ENCODE measurements at regions not wholly inside any gene's neighbourhood (a gene's known extent, or its start where the extent isn't known, plus 50 kb on each side); places are given as distances from the start of the nearest gene placed in this dataset.

DNA sequence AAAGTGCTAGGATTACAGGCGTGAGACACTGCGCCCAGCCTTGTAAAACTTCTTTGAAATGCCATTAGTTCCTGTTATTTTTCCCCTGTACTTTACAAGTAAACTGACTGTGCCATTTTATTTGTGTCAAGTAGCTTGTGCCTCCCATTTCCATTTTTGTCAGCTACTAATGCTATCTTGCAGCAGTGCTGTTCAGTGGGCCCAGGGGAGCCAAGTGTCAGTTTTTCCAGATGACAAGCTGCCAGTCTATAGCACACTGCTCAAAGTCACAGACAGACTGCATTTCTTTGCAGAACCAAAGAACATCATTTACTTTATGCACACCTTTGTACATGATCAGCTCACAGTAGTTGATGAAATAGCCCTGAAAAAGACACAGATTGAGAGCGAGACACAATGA lies 901.3 kb upstream of the CDH2 start:
- no peak for DNase-seq
- no peaks in the 10 kb centered on the region for H3K36me3 ChIP-seq
- intact Hi-C loops (cut with DNase I) = no loop called here

DNA sequence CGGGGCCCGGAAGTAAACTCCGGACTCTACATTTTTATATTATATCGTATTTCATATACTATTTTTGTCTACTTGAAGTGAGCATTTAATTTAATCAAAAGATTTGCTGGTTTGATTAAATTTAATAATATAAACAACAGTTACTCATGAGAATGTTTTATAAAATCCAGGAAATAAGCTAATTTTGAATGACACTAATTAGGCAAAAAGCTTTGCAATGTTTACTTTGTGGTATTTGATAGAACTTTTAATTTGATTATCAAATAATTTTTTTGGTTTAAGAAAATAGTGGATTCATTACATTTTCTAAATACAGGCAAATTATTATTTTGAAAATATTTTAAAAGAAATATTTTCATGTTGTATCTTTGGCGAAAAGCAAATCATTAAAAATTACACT lies 900.4 kb upstream of the CDH2 start:
- TF ChIP-seq CTCF (IDR thresholded peaks at IDR 0.05) = no peak
- no peak for DNase-seq
- no peak overlapping the region for H3K27ac ChIP-seq
- H3K36me3 ChIP-seq = no peaks in the 10 kb centered on the region
- no peaks in the 10 kb centered on the region for H3K4me1 ChIP-seq
- no peak overlapping the region for H3K4me3 ChIP-seq
- intact Hi-C loops (cut with DNase I) = no loop called here
- H3K27me3 ChIP-seq (ENCODE audit: low read depth) = no peaks in the 10 kb centered on the region
- no peak for ATAC-seq
- no peaks in the 10 kb centered on the region for H3K9me3 ChIP-seq

More for the DNA sequence above, 901.3 kb upstream of the CDH2 start:
- ATAC-seq = no peak
- no peaks in the 10 kb centered on the region for H3K9me3 ChIP-seq
- H3K27ac ChIP-seq = no peak overlapping the region
- no peaks in the 10 kb centered on the region for H3K4me1 ChIP-seq
- TF ChIP-seq CTCF (IDR thresholded peaks at IDR 0.05) = no peak
- no peaks in the 10 kb centered on the region for H3K27me3 ChIP-seq (ENCODE audit: low read depth)
- H3K4me3 ChIP-seq = no peak overlapping the region

- Histone ChIP-seq H3K4me1 (no peaks in the 10 kb centered on the region), H3K27me3 (ENCODE audit: low read depth) (no peaks in the 10 kb centered on the region), H3K36me3 (no peaks in the 10 kb centered on the region), H3K9me3 (no peaks in the 10 kb centered on the region), H3K27ac (no peak overlapping the region), H3K4me3 (no peak overlapping the region)
- intact Hi-C loops (cut with DNase I) = no loop called here
- ATAC-seq = no peak
- no peak for TF ChIP-seq CTCF (IDR thresholded peaks at IDR 0.05)
- no peak for DNase-seq
These were observed 899.7 kb upstream of the CDH2 start for GRCh38 chr18:29076645-29077044.

DNA sequence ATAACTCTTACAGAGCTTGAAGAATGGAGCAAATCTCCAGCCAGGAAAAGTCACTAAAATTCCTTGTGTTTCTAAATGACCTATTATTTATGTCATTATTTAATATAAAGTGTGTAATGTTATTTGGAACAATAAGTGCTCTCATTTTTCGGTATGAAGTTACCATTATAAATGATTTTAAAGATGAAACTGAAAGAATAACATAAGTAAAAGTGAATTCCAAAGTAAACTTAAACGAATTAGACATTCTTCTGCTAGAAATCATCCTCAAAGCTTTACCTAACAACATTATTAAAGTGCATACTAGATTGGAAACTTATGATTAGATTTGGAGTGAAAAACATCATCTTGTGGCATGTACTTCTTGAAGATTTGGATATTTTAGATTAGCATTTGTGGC lies 897.2 kb upstream of the CDH2 start:
- Histone ChIP-seq H3K36me3 (no peaks in the 10 kb centered on the region), H3K27ac (no peak overlapping the region), H3K9me3 (no peaks in the 10 kb centered on the region), H3K4me1 (no peaks in the 10 kb centered on the region), H3K27me3 (ENCODE audit: low read depth) (no peaks in the 10 kb centered on the region), H3K4me3 (no peak overlapping the region)
- DNase-seq (no peak), ATAC-seq (no peak)
- no peak for TF ChIP-seq CTCF (IDR thresholded peaks at IDR 0.05)
- intact Hi-C loops (cut with DNase I) = no loop called here

DNA sequence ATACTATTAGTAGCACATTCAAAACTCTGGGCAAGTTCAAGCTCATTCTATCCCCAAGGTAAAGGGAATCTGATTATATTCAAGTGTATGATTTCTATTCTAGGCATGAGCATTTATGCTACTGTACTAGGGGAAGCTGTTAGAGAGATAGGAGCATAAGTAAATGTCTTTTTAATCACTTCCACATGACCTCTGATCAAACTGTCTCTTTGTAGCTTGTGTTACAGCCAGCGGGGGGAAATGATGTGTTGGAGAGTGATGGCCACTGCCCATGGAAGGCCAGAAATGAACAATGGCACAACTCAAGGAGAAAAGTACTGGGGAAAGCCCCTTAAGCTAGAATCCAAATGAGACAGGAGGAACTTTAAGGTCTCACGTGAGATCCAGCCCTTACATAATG lies 894.9 kb upstream of the CDH2 start:
- Histone ChIP-seq H3K27ac (no peak overlapping the region), H3K4me3 (no peak overlapping the region), H3K4me1 (no peaks in the 10 kb centered on the region), H3K27me3 (ENCODE audit: low read depth) (no peaks in the 10 kb centered on the region), H3K9me3 (no peaks in the 10 kb centered on the region), H3K36me3 (no peaks in the 10 kb centered on the region)
- ATAC-seq (no peak), DNase-seq (no peak)
- intact Hi-C loops (cut with DNase I) = no loop called here
- no peak for TF ChIP-seq CTCF (IDR thresholded peaks at IDR 0.05)

DNA sequence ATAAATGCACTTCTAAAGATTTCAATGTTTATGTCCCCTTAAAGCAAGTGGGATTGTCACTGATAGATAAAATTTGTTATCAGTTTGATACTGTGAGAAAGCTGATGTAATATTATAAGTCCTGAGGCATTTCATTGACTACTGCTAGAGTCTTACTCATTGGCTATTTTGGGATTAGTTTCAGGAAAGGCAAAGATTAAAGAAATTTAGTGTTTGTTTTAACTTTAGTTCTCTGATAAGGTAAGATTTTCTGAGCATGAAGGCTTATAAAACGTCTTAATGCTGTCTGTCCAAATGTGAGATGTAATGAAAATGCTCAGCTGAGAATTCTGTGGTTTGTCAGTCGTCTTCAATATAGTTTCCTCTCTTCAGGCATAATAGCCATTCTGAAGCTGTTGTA lies 886.4 kb upstream of the CDH2 start:
- Histone ChIP-seq H3K4me1 (no peaks in the 10 kb centered on the region), H3K36me3 (no peaks in the 10 kb centered on the region), H3K9me3 (no peaks in the 10 kb centered on the region), H3K27me3 (ENCODE audit: low read depth) (no peaks in the 10 kb centered on the region), H3K4me3 (no peak overlapping the region), H3K27ac (no peak overlapping the region)
- ATAC-seq (no peak), DNase-seq (no peak)
- TF ChIP-seq CTCF (IDR thresholded peaks at IDR 0.05) = no peak
- intact Hi-C loops (cut with DNase I) = no loop called here

All from lower lobe of right lung (tissue), 2 donors.